ENCODE measurements at regions not wholly inside any gene's neighbourhood (a gene's known extent, or its start where the extent isn't known, plus 50 kb on each side); places are given as distances from the start of the nearest gene placed in this dataset.

DNA sequence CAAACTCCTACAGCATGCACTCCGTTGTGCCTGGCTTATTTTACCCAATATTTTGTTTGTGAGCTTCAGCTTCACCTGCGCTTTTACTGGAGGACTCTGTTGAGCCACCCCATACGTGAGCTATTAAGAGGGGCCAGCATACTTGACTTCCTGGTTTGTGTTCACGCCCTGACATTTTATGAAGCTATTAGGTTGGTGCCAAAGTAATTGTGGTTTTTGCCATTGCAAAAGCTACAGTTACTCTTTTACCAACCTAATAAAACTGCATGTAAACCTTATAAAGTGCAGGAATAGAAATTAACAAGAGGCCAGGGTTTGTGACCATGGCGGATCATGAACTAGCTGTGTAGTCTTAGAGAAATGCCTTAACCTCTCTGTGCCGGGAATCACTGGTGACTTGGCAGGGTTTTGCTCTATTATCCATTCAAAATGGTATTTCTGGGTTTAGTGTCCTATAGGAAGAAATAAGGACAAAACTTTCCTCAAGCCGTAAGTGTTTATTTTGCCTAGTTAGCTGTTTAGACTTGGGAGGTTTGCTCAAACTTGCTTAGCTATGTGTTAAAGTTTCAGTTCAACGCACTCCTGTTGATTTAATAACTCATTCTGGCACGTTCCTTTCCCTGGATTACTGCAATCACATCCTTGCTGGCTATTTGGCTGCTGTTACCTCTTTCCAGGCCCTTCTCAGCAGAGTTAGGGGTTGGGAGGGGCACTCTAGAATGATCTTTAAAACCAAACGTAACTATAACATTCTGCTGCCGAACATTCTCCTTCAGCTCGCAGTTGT, 1027.6 kb downstream of the BCL11B start:
- no peaks in the 10 kb centered on the region for H3K27me3 ChIP-seq
- H3K4me3 ChIP-seq, result no peak overlapping the region
- H3K4me2 ChIP-seq, result no peak overlapping the region
- H3K36me3 ChIP-seq (replicated peaks; ENCODE audit: insufficient read depth, low read depth), result no peaks in the 10 kb centered on the region
- H4K20me1 ChIP-seq (ENCODE audit: insufficient read depth, poor library complexity, severe bottlenecking), result no peaks in the 10 kb centered on the region
- DNase-seq (ENCODE audit: low spot score), result no peak
- H3K4me1 ChIP-seq (ENCODE audit: insufficient read depth), result no peaks in the 10 kb centered on the region
- H3K9me2 ChIP-seq (replicated peaks; ENCODE audit: insufficient read depth), result no peaks in the 10 kb centered on the region
- no peak overlapping the region for H3K27ac ChIP-seq
- no peaks in the 10 kb centered on the region for H3K79me2 ChIP-seq
- WGBS (ENCODE audit: low lambda C conversion rate, missing lambda C conversion rate), result 79% methylated on average over 12 of the region's 12 CpGs
- no peaks in the 10 kb centered on the region for H3K9me3 ChIP-seq (ENCODE audit: low read depth)
- H2AFZ ChIP-seq, result no peak overlapping the region
- TF ChIP-seq EZH2 (IDR thresholded peaks at IDR 0.05; ENCODE audit: borderline replicate concordance), result no peak
- TF ChIP-seq EZH2phosphoT487 (IDR thresholded peaks at IDR 0.05; ENCODE audit: low read depth, severe bottlenecking, unreplicated experiment), result no peak
- TF ChIP-seq, protein P1, sequence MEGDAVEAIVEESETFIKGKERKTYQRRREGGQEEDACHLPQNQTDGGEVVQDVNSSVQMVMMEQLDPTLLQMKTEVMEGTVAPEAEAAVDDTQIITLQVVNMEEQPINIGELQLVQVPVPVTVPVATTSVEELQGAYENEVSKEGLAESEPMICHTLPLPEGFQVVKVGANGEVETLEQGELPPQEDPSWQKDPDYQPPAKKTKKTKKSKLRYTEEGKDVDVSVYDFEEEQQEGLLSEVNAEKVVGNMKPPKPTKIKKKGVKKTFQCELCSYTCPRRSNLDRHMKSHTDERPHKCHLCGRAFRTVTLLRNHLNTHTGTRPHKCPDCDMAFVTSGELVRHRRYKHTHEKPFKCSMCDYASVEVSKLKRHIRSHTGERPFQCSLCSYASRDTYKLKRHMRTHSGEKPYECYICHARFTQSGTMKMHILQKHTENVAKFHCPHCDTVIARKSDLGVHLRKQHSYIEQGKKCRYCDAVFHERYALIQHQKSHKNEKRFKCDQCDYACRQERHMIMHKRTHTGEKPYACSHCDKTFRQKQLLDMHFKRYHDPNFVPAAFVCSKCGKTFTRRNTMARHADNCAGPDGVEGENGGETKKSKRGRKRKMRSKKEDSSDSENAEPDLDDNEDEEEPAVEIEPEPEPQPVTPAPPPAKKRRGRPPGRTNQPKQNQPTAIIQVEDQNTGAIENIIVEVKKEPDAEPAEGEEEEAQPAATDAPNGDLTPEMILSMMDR (IDR thresholded peaks at IDR 0.05; ENCODE audit: poor library complexity), result no peak

GRCh38 chr14:98244966-98245569, 1026.9 kb downstream of the BCL11B start:
- no peaks in the 10 kb centered on the region for H3K79me2 ChIP-seq
- H3K27ac ChIP-seq, result no peak overlapping the region
- H2AFZ ChIP-seq, result no peak overlapping the region
- H3K4me2 ChIP-seq, result no peak overlapping the region
- no peaks in the 10 kb centered on the region for H3K9me3 ChIP-seq (ENCODE audit: low read depth)
- H3K9me2 ChIP-seq (replicated peaks; ENCODE audit: insufficient read depth), result no peaks in the 10 kb centered on the region
- H3K4me3 ChIP-seq, result no peak overlapping the region
- no peak for DNase-seq (ENCODE audit: low spot score)
- H3K27me3 ChIP-seq, result no peaks in the 10 kb centered on the region
- TF ChIP-seq EZH2phosphoT487 (IDR thresholded peaks at IDR 0.05; ENCODE audit: low read depth, severe bottlenecking, unreplicated experiment), result no peak
- TF ChIP-seq, protein P1 (IDR thresholded peaks at IDR 0.05; ENCODE audit: poor library complexity), result no peak
- no peak for TF ChIP-seq EZH2 (IDR thresholded peaks at IDR 0.05; ENCODE audit: borderline replicate concordance)
- H3K36me3 ChIP-seq (replicated peaks; ENCODE audit: insufficient read depth, low read depth), result no peaks in the 10 kb centered on the region
- H4K20me1 ChIP-seq (ENCODE audit: insufficient read depth, poor library complexity, severe bottlenecking), result no peaks in the 10 kb centered on the region
- WGBS (ENCODE audit: low lambda C conversion rate, missing lambda C conversion rate), result 88% methylated on average over 7 of the region's 7 CpGs
- H3K4me1 ChIP-seq (ENCODE audit: insufficient read depth), result no peaks in the 10 kb centered on the region

DNA sequence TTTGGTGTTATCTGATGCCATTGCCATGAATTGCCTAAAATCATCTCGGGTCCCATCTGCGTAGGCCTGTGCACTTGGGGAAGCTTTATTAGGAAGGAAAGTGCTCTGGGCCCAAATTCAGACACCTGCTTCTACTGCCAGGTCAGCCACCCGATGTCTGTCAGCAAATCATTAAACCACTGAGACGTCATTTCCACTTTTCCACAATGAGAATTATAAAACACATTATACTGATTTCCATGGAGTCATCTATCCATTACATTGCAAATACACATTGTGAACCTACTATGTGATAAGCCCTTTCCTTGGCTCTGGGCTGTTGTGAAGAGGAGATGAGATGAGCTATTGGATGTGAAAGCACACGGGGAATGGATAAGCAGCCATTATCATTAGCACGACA, 1022.9 kb downstream of the BCL11B start:
- TF ChIP-seq EZH2phosphoT487 (IDR thresholded peaks at IDR 0.05; ENCODE audit: low read depth, severe bottlenecking, unreplicated experiment), result no peak
- TF ChIP-seq, protein P1 (IDR thresholded peaks at IDR 0.05; ENCODE audit: poor library complexity), result no peak
- no peak for TF ChIP-seq EZH2 (IDR thresholded peaks at IDR 0.05; ENCODE audit: borderline replicate concordance)
- Histone ChIP-seq H3K27ac (no peak overlapping the region), H3K4me1 (ENCODE audit: insufficient read depth) (no peaks in the 10 kb centered on the region), H4K20me1 (ENCODE audit: insufficient read depth, poor library complexity, severe bottlenecking) (no peaks in the 10 kb centered on the region), H3K27me3 (no peaks in the 10 kb centered on the region), H3K4me3 (no peak overlapping the region), H3K79me2 (no peaks in the 10 kb centered on the region), H3K4me2 (no peak overlapping the region), H3K36me3 (replicated peaks; ENCODE audit: insufficient read depth, low read depth) (no peaks in the 10 kb centered on the region), H3K9me2 (replicated peaks; ENCODE audit: insufficient read depth) (no peaks in the 10 kb centered on the region), H3K9me3 (ENCODE audit: low read depth) (no peaks in the 10 kb centered on the region), H2AFZ (no peak overlapping the region)
- DNase-seq (ENCODE audit: low spot score), result no peak
- whole genome bisulfite sequencing (ENCODE audit: low lambda C conversion rate, missing lambda C conversion rate), result 81% methylated on average over 6 of the region's 6 CpGs
